IgD-negative memory B cell (primary cell): ENCODE measurements at regions not wholly inside any gene's neighbourhood (a gene's known extent, or its start where the extent isn't known, plus 50 kb on each side); places are given as distances from the start of the nearest gene placed in this dataset.

Experiments used
- H3K27ac Mint-ChIP-seq, 3 donors: one replicate each; pipeline ENCODE4 v1.8.0; 2020 to 2022; ENCODE audit warnings: mild to moderate bottlenecking in 3 of 3, mixed read lengths in 3 of 3, moderate library complexity in 1 of 3
- H3K27me3 Mint-ChIP-seq: one replicate; pipeline ENCODE4 v1.8.0; 2021; ENCODE audit warnings: mixed read lengths
- H3K36me3 Mint-ChIP-seq: one replicate; pipeline ENCODE4 v1.8.0; 2020; ENCODE audit warnings: mild to moderate bottlenecking, mixed read lengths
- H3K4me1 Mint-ChIP-seq, 3 donors: one replicate each; pipeline ENCODE4 v1.8.0; 2020 to 2022; ENCODE audit warnings: mixed read lengths in 3 of 3, mild to moderate bottlenecking in 1 of 3
- H3K4me3 Mint-ChIP-seq, 4 donors: one replicate each; pipeline ENCODE4 v1.8.0; 2020 to 2022; ENCODE audit warnings: mild to moderate bottlenecking in 4 of 4, mixed read lengths in 4 of 4, moderate library complexity in 3 of 4
- H3K9me3 Mint-ChIP-seq, 3 donors: one replicate each; pipeline ENCODE4 v1.8.0; 2020 to 2021; ENCODE audit warnings: mixed read lengths in 3 of 3, mild to moderate bottlenecking in 1 of 3

DNA sequence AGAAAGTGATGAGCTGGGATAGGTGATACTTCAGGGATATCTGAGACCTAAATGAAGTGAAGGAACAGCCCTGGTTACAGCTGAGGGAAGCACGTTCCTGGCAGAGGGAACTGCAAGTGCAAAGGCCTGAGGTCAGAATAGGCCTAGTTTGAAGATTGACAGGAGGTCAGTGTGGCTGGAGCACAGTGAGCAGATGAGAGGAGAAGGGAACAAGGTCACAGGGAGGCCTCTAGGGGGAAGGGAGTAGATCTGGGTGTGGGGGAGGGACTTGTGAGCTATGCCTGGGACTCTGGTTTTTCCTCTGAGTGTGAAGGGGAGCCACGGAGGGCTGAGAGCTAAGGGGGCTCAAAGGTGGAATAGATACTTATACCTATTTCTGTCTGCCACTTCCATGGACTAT lies 736.4 kb downstream of the MATN1 start:
- peaks cover 7% of the 10 kb centered on the region for H3K27me3 Mint-ChIP-seq
- no peaks in the 10 kb centered on the region for H3K4me1 Mint-ChIP-seq
- H3K36me3 Mint-ChIP-seq, result no peaks in the 10 kb centered on the region
- peaks cover 0 to 8% (median 4%) of the 10 kb centered on the region in 3 donors for H3K9me3 Mint-ChIP-seq
- no peak overlapping the region for H3K27ac Mint-ChIP-seq
- H3K4me3 Mint-ChIP-seq, result no peak overlapping the region

- H3K4me3 Mint-ChIP-seq, result no peak overlapping the region
- peaks cover 7% of the 10 kb centered on the region for H3K27me3 Mint-ChIP-seq
- no peak overlapping the region for H3K27ac Mint-ChIP-seq
- H3K9me3 Mint-ChIP-seq, result peaks cover 0 to 4% (median 1%) of the 10 kb centered on the region in 3 donors
- no peaks in the 10 kb centered on the region for H3K36me3 Mint-ChIP-seq
- no peaks in the 10 kb centered on the region for H3K4me1 Mint-ChIP-seq
Measured at GRCh38 chr1:29985606-29985945, 737.8 kb downstream of the MATN1 start.

DNA sequence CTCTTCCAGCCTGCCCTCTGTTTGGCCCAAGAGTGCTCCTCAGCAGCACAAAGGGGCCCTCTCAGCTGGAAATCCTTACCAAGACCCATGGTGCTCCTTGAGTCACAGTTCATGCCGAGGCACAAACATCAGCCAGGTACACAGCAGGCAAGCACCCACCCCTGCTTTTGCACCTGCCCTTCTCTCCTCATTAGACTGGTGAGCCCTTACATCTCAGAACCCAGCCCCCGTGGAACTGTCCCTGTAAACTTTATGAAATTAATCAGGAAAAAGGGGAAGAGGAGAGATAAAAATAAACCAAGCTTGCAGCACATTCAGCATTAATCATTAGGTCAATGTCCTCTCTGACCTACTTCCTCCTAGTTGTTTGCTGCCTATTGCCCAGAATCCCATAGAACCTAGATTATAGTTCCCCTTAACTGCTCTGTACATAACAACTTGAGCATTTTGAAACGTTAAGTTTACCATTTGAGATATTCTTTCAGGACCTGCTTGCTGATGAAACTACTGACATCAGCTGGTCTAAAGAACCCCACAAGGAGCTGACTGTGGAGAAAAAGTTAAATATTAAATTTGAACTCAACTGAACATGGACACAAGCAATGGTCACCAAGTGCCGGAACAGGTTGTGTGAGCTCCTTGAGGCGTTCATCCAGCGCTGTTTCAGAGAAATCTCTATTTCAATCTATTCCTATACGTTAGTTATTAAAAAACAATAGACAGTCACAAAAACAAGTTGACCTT lies 738.4 kb downstream of the MATN1 start:
- H3K4me3 Mint-ChIP-seq, result no peak overlapping the region
- no peak overlapping the region for H3K27ac Mint-ChIP-seq
- no peaks in the 10 kb centered on the region for H3K4me1 Mint-ChIP-seq
- H3K36me3 Mint-ChIP-seq, result no peaks in the 10 kb centered on the region
- H3K9me3 Mint-ChIP-seq, result peaks cover 0 to 4% (median 1%) of the 10 kb centered on the region in 3 donors
- peaks cover 7% of the 10 kb centered on the region for H3K27me3 Mint-ChIP-seq

DNA sequence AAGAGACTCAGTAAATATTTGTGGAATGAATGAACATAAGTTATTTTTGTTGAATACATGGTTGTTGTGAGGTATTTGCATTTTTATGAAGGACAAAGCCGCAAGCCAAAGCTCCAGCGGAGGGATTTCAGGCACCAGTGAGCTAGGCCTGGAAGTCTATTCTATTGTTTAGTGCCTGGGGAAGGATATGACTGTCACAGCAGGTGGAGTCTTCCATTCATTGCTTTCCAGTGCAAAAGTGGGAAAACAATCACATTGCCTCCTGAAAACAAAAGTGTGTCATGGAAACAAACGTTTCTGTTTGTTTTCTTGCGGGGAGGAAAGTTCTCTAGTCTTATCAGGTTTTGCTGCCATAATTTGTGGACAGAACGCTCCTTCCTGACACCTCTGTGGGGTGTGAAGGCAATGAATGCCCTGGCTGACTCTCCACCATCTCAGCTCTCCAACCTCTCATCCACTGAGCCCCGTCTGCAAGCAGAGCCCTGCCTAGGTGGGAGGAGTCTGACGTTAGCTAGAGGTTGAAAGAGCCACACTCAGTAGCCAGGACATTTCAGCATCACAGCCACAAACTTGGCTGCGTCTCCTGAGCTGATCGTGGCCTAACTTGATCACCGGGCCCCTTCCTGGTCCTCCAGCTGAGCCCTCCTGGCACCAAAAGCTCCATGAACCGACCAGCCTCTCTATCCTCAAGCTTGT lies 739.1 kb downstream of the MATN1 start:
- Mint-ChIP-seq H3K4me3 (no peak overlapping the region), H3K27me3 (peaks cover 7% of the 10 kb centered on the region), H3K9me3 (peaks cover 0 to under 1% (median 0%) of the 10 kb centered on the region in 3 donors), H3K36me3 (no peaks in the 10 kb centered on the region), H3K4me1 (no peaks in the 10 kb centered on the region), H3K27ac (no peak overlapping the region)

DNA sequence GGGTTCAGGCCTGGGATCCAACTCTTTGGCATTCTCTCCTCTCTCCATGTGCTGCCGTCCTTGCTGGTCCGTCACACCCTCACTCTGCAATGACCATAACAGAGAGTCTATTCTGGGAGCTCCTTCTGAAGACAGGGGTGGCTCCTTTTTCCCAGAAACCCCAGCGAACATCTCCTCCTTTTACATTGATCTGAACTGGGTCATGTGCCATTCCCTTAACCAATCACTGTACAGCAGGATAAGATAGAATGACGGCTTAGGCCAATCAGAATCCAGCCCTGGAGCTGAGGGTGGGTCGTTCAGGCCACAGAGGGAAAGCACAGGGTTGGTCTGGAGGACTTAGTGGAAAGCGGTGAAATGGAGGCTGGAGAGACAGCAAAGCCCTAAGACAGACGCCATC lies 740.1 kb downstream of the MATN1 start:
- Mint-ChIP-seq H3K27me3 (peaks cover 7% of the 10 kb centered on the region), H3K4me1 (no peaks in the 10 kb centered on the region), H3K9me3 (peaks cover 0 to 1% (median 0%) of the 10 kb centered on the region in 3 donors), H3K36me3 (no peaks in the 10 kb centered on the region), H3K27ac (no peak overlapping the region), H3K4me3 (peak overlapping the region in 1 of 4 donors; percentile 7)

DNA sequence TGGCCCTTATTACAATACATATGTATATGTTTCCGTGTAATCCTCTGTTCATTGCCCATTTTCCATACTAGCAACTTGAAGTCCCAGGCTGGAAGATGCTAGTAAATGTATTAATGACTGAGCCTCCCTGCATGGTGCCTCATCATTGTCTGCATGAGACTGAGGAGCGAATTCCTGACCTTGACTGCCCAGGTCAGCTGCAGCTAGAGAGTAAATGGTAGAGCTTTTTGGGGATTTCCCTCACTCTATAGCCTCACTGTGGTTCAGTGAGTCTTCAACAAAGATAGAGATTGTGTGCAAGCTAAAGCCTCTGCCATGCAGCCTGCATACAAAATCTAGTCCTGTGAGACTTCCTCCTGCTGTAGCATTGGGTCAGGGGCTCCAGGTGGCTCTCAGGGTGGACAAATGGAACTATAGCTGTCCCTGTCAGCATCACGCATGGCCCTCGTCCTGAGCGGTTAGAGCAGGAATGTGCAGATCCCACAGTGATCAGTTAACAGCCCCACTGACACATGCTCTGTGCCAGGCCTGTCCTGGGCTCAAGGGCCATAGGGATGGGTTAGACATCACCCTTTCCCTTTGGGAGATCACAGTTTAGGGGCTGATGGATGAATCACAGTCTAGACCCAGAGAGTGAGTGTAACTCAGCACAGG lies 741.7 kb downstream of the MATN1 start:
- H3K4me1 Mint-ChIP-seq, result no peaks in the 10 kb centered on the region
- peaks cover 7% of the 10 kb centered on the region for H3K27me3 Mint-ChIP-seq
- H3K27ac Mint-ChIP-seq, result no peak overlapping the region
- no peak overlapping the region for H3K4me3 Mint-ChIP-seq
- H3K9me3 Mint-ChIP-seq, result peaks cover 0 to 6% (median 3%) of the 10 kb centered on the region in 3 donors
- no peaks in the 10 kb centered on the region for H3K36me3 Mint-ChIP-seq

DNA sequence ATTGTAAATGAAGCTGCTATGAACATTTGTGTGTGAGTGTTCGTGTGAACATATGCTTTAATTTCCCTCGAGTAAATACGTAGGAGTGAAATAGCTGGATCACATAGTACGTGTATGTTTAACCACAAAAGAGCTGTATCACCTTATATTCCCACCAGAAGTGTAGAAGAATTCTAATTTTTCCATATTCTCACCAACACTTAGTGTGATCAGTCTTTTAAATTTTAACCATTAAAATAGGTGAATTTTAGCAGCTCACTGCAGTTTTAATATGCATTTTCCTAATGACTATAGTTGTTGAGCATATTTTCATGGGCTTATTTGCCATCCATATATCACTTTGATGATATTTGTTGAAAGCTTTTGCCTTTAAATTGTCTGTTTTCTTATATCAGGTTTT lies 741.2 kb downstream of the PTPRU start:
- H3K27ac Mint-ChIP-seq, result no peak overlapping the region
- no peaks in the 10 kb centered on the region for H3K36me3 Mint-ChIP-seq
- H3K4me3 Mint-ChIP-seq, result no peak overlapping the region
- H3K4me1 Mint-ChIP-seq, result no peaks in the 10 kb centered on the region
- H3K9me3 Mint-ChIP-seq, result peaks cover 0 to 6% (median 3%) of the 10 kb centered on the region in 3 donors
- no peaks in the 10 kb centered on the region for H3K27me3 Mint-ChIP-seq

DNA sequence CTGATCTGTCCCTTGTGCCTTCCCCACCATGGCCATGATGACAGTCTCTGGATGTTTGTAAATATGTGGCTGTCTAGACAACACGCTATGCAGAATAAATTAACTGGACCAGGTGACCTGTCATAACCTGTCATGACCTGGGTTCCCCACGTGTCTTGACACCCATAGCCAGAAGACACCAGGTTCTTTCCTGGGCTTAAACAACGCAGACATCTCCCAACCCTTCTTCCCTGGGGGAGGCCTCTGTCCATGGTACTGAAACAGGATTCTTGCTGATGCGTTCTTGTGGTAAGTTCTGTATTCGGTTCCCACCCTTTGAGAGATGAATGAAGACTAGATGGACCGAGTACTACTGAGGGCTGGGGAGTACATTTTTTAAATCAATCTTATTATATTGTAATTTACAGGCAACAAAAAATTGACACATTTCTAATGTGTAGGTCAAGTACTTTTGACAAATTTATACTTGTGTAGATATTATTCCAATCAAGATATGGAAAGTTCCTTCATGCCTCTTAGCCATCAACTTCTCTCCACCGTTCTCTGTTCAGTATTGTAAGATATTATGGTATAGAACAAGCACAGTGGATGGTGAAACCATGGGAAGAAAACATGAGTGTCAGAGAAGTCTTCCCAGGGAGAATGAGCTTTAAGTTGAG lies 738.8 kb downstream of the PTPRU start:
- Mint-ChIP-seq H3K36me3 (no peaks in the 10 kb centered on the region), H3K27ac (no peak overlapping the region), H3K4me3 (no peak overlapping the region), H3K4me1 (peaks cover 0 to 1% (median 0%) of the 10 kb centered on the region in 3 donors), H3K27me3 (no peaks in the 10 kb centered on the region), H3K9me3 (peaks cover 0 to 6% (median 3%) of the 10 kb centered on the region in 3 donors)

DNA sequence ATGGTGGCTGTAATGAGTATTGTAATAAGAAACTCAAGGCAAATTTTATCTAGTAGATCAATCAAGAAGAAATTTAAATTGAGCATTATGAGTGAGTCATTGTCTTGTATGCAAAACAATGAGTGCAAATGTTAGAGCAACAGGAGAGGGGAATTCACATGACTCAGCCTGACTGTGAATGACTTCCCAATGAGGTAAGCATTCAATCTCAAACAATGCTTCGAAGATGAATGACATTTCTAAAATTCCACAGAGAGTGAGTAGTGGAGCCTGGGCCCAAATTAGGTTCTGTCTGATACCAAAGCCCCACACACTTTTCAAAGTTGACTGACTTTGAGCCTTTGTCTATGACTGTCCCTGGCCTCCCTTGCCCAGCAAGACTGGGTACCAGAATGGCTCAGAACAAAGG lies 738.0 kb downstream of the PTPRU start:
- Mint-ChIP-seq H3K4me1 (peaks cover 0 to 1% (median 0%) of the 10 kb centered on the region in 3 donors), H3K27me3 (no peaks in the 10 kb centered on the region), H3K36me3 (no peaks in the 10 kb centered on the region), H3K27ac (no peak overlapping the region), H3K9me3 (peaks cover 3 to 6% (median 3%) of the 10 kb centered on the region in 3 donors), H3K4me3 (no peak overlapping the region)

DNA sequence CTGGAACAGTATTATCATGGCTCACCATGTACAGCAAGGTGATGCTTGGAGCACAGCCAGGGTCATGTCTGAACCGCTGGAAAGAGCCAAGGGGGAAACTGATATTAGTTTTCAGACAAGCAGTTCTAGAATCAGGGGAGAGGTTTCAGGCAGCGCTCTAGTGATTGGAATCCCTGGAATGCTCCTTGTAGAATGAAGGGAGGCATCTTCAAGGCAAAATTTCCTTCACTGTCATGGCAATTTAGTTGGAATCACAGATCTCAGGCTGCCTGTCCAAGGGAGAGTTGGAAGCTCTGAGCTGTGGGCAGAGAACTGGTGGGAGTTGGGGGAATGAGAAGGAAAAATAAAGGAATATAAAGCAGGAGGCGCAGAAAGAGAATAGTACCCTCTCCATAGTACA lies 737.1 kb downstream of the PTPRU start:
- Mint-ChIP-seq H3K36me3 (no peaks in the 10 kb centered on the region), H3K27ac (no peak overlapping the region), H3K4me3 (no peak overlapping the region), H3K4me1 (peaks cover 0 to 1% (median 0%) of the 10 kb centered on the region in 3 donors), H3K27me3 (no peaks in the 10 kb centered on the region), H3K9me3 (peaks cover 3 to 5% (median 5%) of the 10 kb centered on the region in 3 donors)

GRCh38 chr1:29972421-29973053 lies 736.2 kb downstream of the PTPRU start:
- Mint-ChIP-seq H3K36me3 (no peaks in the 10 kb centered on the region), H3K27ac (no peak overlapping the region), H3K4me3 (no peak overlapping the region), H3K4me1 (peaks cover 0 to 1% (median 0%) of the 10 kb centered on the region in 3 donors), H3K27me3 (no peaks in the 10 kb centered on the region), H3K9me3 (peaks cover 0 to 5% (median 3%) of the 10 kb centered on the region in 3 donors)

GRCh38 chr1:29971703-29972102 lies 735.4 kb downstream of the PTPRU start:
- Mint-ChIP-seq H3K27me3 (no peaks in the 10 kb centered on the region), H3K9me3 (peaks cover 0 to 5% (median 0%) of the 10 kb centered on the region in 3 donors), H3K4me3 (no peak overlapping the region)

DNA sequence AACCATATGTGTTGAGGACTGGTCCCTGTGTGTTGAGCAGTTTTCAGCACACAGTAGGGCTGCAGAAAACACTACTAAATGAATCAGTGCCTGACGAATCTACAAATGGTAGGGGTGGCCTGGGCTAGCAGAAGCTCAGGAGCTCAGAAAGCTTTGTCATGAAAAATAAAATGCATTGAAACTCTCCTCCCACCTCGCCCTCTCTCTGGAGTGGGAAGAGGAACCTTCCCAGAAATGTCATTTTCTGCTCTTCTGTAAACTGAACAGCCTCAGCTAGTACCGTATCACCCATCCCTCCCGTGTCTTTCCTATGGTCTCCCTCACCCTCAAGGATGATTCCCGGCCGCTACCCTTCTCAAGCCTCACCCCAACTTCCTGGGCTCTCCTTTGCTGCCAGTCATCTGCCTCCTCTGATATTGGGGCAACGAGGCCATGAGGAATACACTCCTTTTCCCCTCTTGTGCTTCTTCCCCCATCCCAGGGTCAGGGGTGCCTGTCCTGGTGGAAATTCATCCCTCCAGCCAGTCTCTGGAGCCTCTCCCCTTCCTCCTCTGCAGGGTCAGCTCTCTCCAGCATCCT lies 734.5 kb downstream of the PTPRU start:
- Mint-ChIP-seq H3K36me3 (peaks cover 2% of the 10 kb centered on the region), H3K4me1 (peaks cover 0 to 3% (median 0%) of the 10 kb centered on the region in 3 donors), H3K9me3 (peaks cover 0 to 5% (median 0%) of the 10 kb centered on the region in 3 donors), H3K27ac (peak overlapping the region in 1 of 3 donors; percentile 50), H3K27me3 (no peaks in the 10 kb centered on the region), H3K4me3 (no peak overlapping the region)

More at GRCh38 chr1:29971703-29972102, 735.4 kb downstream of the PTPRU start:
- H3K4me1 Mint-ChIP-seq, result peaks cover 0 to 1% (median 0%) of the 10 kb centered on the region in 3 donors
- peaks cover 2% of the 10 kb centered on the region for H3K36me3 Mint-ChIP-seq
- no peak overlapping the region for H3K27ac Mint-ChIP-seq

DNA sequence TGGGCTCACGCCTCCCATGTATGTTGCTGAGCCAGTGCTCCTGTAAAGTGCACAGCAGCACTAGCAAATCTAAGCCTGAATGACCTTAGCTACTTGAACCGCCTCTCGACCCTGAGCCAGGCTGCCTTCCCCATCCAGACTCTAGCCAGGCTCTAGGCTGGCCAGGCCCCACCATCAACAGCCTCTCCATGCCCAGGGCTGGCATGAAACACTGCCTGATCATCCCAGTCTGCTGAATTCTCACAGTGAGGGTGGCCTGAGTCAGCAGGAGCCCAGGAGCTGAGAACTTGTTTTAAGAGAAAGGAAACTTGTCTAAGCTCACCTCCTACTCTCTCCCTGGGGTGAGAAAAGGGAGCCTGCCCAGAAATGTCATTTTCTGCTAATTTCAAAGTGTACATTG lies 733.3 kb downstream of the PTPRU start:
- Mint-ChIP-seq H3K36me3 (peaks cover 2% of the 10 kb centered on the region), H3K4me3 (no peak overlapping the region), H3K27ac (no peak overlapping the region), H3K4me1 (peaks cover 0 to 3% (median 0%) of the 10 kb centered on the region in 3 donors), H3K9me3 (peaks cover 0 to 5% (median 0%) of the 10 kb centered on the region in 3 donors), H3K27me3 (no peaks in the 10 kb centered on the region)
